NCI-H146 treated with DMSO at 0.1 percent for 48 hours (cell line): ENCODE measurements at regions not wholly inside any gene's neighbourhood (a gene's known extent, or its start where the extent isn't known, plus 50 kb on each side); places are given as distances from the start of the nearest gene placed in this dataset.
"Not testable (repeated sequence)": the region's sequence is repeated elsewhere in the genome, so short reads cannot be mapped to it uniquely, and the experiment has no call there.

ENCODE experiments used
- DNase-seq: peaks from one replicate; lab custom pipeline; 2025; ENCODE audit not compliant: unreplicated experiment; lab: John Stamatoyannopoulos, UW

- DNase-seq: no peak
These were observed 112.0 kb downstream of the ZNF648 start for GRCh38 chr1:181949500-181949899.

- no peak for DNase-seq
These were observed 113.1 kb downstream of the ZNF648 start for GRCh38 chr1:181948372-181948771.

GRCh38 chr1:181947441-181947840 lies 114.1 kb downstream of the ZNF648 start:
- DNase-seq: no peak

- DNase-seq: peak; percentile 83
These were observed 124.5 kb downstream of the ZNF648 start for GRCh38 chr1:181936768-181937581.

- DNase-seq: no peak
These were observed 125.2 kb downstream of the ZNF648 start for GRCh38 chr1:181936269-181936668.

- DNase-seq: no peak
These were observed 129.6 kb downstream of the ZNF648 start for GRCh38 chr1:181931873-181932272.

- DNase-seq: no peak
These were observed 131.3 kb downstream of the ZNF648 start for GRCh38 chr1:181930187-181930586.

GRCh38 chr1:181926697-181927096 lies 134.8 kb downstream of the ZNF648 start:
- no peak for DNase-seq

GRCh38 chr1:181924034-181924433 lies 137.5 kb downstream of the ZNF648 start:
- not testable (repeated sequence) for DNase-seq

- no peak for DNase-seq
These were observed 142.0 kb downstream of the ZNF648 start for GRCh38 chr1:181919542-181919941.

- no peak for DNase-seq
These were observed 142.5 kb downstream of the ZNF648 start for GRCh38 chr1:181918880-181919525.

- no peak for DNase-seq
These were observed 149.8 kb downstream of the ZNF648 start for GRCh38 chr1:181911715-181912114.

GRCh38 chr1:181910905-181911304 lies 150.6 kb downstream of the ZNF648 start:
- DNase-seq: no peak

GRCh38 chr1:181909010-181909409 lies 152.5 kb downstream of the ZNF648 start:
- no peak for DNase-seq

GRCh38 chr1:181906631-181907030 lies 154.9 kb downstream of the ZNF648 start:
- DNase-seq: no peak

GRCh38 chr1:181905944-181906597 lies 155.4 kb downstream of the ZNF648 start:
- no peak for DNase-seq

- DNase-seq: no peak
These were observed 162.7 kb downstream of the ZNF648 start for GRCh38 chr1:181898773-181899172.

- DNase-seq: no peak
These were observed 164.7 kb downstream of the ZNF648 start for GRCh38 chr1:181896824-181897223.

- no peak for DNase-seq
These were observed 167.1 kb downstream of the ZNF648 start for GRCh38 chr1:181894439-181894859.

GRCh38 chr1:181893937-181894336 lies 167.6 kb downstream of the ZNF648 start:
- no peak for DNase-seq

GRCh38 chr1:181893150-181893549 lies 168.4 kb downstream of the ZNF648 start:
- not testable (repeated sequence) for DNase-seq

- no peak for DNase-seq
These were observed 188.9 kb downstream of the ZNF648 start for GRCh38 chr1:181872562-181872961.
